ENCODE measurements at regions not wholly inside any gene's neighbourhood (a gene's known extent, or its start where the extent isn't known, plus 50 kb on each side); places are given as distances from the start of the nearest gene placed in this dataset.

- no peak overlapping the region for H3K27ac ChIP-seq
- H3K27me3 ChIP-seq: no peaks in the 10 kb centered on the region
- H3K4me2 ChIP-seq: no peak overlapping the region
- H2AFZ ChIP-seq: no peak overlapping the region
- no peaks in the 10 kb centered on the region for H4K20me1 ChIP-seq (ENCODE audit: insufficient read depth, poor library complexity, severe bottlenecking)
- no peak for DNase-seq (ENCODE audit: low spot score)
- no peaks in the 10 kb centered on the region for H3K9me3 ChIP-seq (ENCODE audit: low read depth)
- no peaks in the 10 kb centered on the region for H3K36me3 ChIP-seq (replicated peaks; ENCODE audit: insufficient read depth, low read depth)
- no peaks in the 10 kb centered on the region for H3K9me2 ChIP-seq (replicated peaks; ENCODE audit: insufficient read depth)
- no peak overlapping the region for H3K4me3 ChIP-seq
- 94% methylated on average over 7 of the region's 7 CpGs for WGBS (ENCODE audit: low lambda C conversion rate, missing lambda C conversion rate)
- no peaks in the 10 kb centered on the region for H3K79me2 ChIP-seq
- H3K4me1 ChIP-seq (ENCODE audit: insufficient read depth): no peaks in the 10 kb centered on the region
- TF ChIP-seq EZH2phosphoT487 (IDR thresholded peaks at IDR 0.05; ENCODE audit: low read depth, severe bottlenecking, unreplicated experiment): no peak
- TF ChIP-seq EZH2 (IDR thresholded peaks at IDR 0.05; ENCODE audit: borderline replicate concordance): no peak
- no peak for TF ChIP-seq CTCF (IDR thresholded peaks at IDR 0.05; ENCODE audit: poor library complexity)
Observed at GRCh38 chr4:130349745-130350144, 1253.8 kb downstream of the C4orf33 start.

DNA sequence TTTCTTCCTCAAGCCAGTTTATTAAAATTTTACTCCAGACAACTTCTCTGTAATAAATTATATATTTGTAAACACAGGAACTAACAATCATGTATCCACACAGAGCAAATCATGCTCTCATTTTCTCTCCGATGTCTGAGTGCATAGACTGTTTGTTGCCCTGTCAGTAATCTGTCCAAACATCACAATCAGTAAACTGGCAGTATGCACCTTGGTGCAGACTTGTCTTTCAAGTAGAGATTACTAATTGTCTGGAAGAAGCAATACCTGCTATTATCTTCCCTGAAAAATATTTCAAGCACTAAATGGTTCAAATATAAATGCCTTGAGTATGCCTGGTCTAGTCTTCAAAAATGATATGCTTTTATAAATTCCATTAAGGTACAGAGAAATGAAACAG lies 1260.9 kb downstream of the C4orf33 start:
- H3K79me2 ChIP-seq: no peaks in the 10 kb centered on the region
- H2AFZ ChIP-seq: no peak overlapping the region
- no peaks in the 10 kb centered on the region for H3K9me3 ChIP-seq (ENCODE audit: low read depth)
- no peaks in the 10 kb centered on the region for H3K36me3 ChIP-seq (replicated peaks; ENCODE audit: insufficient read depth, low read depth)
- no peak for TF ChIP-seq EZH2 (IDR thresholded peaks at IDR 0.05; ENCODE audit: borderline replicate concordance)
- H3K4me1 ChIP-seq (ENCODE audit: insufficient read depth): no peaks in the 10 kb centered on the region
- no peaks in the 10 kb centered on the region for H3K9me2 ChIP-seq (replicated peaks; ENCODE audit: insufficient read depth)
- H4K20me1 ChIP-seq (ENCODE audit: insufficient read depth, poor library complexity, severe bottlenecking): no peaks in the 10 kb centered on the region
- no peak overlapping the region for H3K4me3 ChIP-seq
- DNase-seq (ENCODE audit: low spot score): no peak
- no peak overlapping the region for H3K4me2 ChIP-seq
- 44% methylated on average over 1 of the region's 1 CpG for WGBS (ENCODE audit: low lambda C conversion rate, missing lambda C conversion rate)
- no peaks in the 10 kb centered on the region for H3K27me3 ChIP-seq
- no peak overlapping the region for H3K27ac ChIP-seq

- H3K4me3 ChIP-seq: no peak overlapping the region
- no peaks in the 10 kb centered on the region for H3K27me3 ChIP-seq
- WGBS (ENCODE audit: low lambda C conversion rate, missing lambda C conversion rate): 35% methylated on average over 2 of the region's 2 CpGs
- no peak overlapping the region for H2AFZ ChIP-seq
- no peaks in the 10 kb centered on the region for H3K9me2 ChIP-seq (replicated peaks; ENCODE audit: insufficient read depth)
- H3K79me2 ChIP-seq: no peaks in the 10 kb centered on the region
- TF ChIP-seq CTCF (IDR thresholded peaks at IDR 0.05; ENCODE audit: poor library complexity) (peak; percentile 53), EZH2phosphoT487 (IDR thresholded peaks at IDR 0.05; ENCODE audit: low read depth, severe bottlenecking, unreplicated experiment) (no peak), EZH2 (IDR thresholded peaks at IDR 0.05; ENCODE audit: borderline replicate concordance) (no peak)
- no peak overlapping the region for H3K27ac ChIP-seq
- H3K4me1 ChIP-seq (ENCODE audit: insufficient read depth): no peaks in the 10 kb centered on the region
- H3K4me2 ChIP-seq: no peak overlapping the region
- DNase-seq (ENCODE audit: low spot score): no peak
- no peaks in the 10 kb centered on the region for H4K20me1 ChIP-seq (ENCODE audit: insufficient read depth, poor library complexity, severe bottlenecking)
- H3K9me3 ChIP-seq (ENCODE audit: low read depth): no peaks in the 10 kb centered on the region
- no peaks in the 10 kb centered on the region for H3K36me3 ChIP-seq (replicated peaks; ENCODE audit: insufficient read depth, low read depth)
Observed at GRCh38 chr4:130359542-130359941, 1263.6 kb downstream of the C4orf33 start.

- Histone ChIP-seq H3K4me2 (no peak overlapping the region), H3K9me3 (ENCODE audit: low read depth) (no peaks in the 10 kb centered on the region), H3K27me3 (no peaks in the 10 kb centered on the region), H3K4me3 (no peak overlapping the region), H3K9me2 (replicated peaks; ENCODE audit: insufficient read depth) (no peaks in the 10 kb centered on the region), H4K20me1 (ENCODE audit: insufficient read depth, poor library complexity, severe bottlenecking) (no peaks in the 10 kb centered on the region), H3K27ac (no peak overlapping the region), H3K79me2 (no peaks in the 10 kb centered on the region), H2AFZ (no peak overlapping the region), H3K4me1 (ENCODE audit: insufficient read depth) (no peaks in the 10 kb centered on the region), H3K36me3 (replicated peaks; ENCODE audit: insufficient read depth, low read depth) (no peaks in the 10 kb centered on the region)
- no peak for TF ChIP-seq EZH2 (IDR thresholded peaks at IDR 0.05; ENCODE audit: borderline replicate concordance)
- no peak for TF ChIP-seq EZH2phosphoT487 (IDR thresholded peaks at IDR 0.05; ENCODE audit: low read depth, severe bottlenecking, unreplicated experiment)
- no peak for TF ChIP-seq CTCF (IDR thresholded peaks at IDR 0.05; ENCODE audit: poor library complexity)
- 86% methylated on average over 5 of the region's 5 CpGs for WGBS (ENCODE audit: low lambda C conversion rate, missing lambda C conversion rate)
- DNase-seq (ENCODE audit: low spot score): no peak
Observed at GRCh38 chr4:130361616-130362015, 1265.7 kb downstream of the C4orf33 start.

All from hepatocyte (in vitro differentiated cells).